CD14-positive monocyte (primary cell): ENCODE measurements at regions not wholly inside any gene's neighbourhood (a gene's known extent, or its start where the extent isn't known, plus 50 kb on each side); places are given as distances from the start of the nearest gene placed in this dataset.

ENCODE experiments used
- DNase-seq, 3 donors: peaks; one replicate each; pipeline ENCODE4 v3.0.0-alpha.2; 2011 to 2022
- H2AFZ ChIP-seq: 2 replicates; pipeline ENCODE4 v1.6.0; 2012; ENCODE audit warnings: mild to moderate bottlenecking, low read depth, low read length, inconsistent platforms; ENCODE audit not compliant: insufficient read depth, poor library complexity, severe bottlenecking
- H3K27ac ChIP-seq, 2 donors: 1 replicate in 1 of 2; 2 replicates in 1 of 2; pipeline ENCODE4 v1.5.1; 2012 to 2013; ENCODE audit warnings: low read length in 2 of 2, control low read depth in 1 of 2, inconsistent platforms in 1 of 2, low read depth in 1 of 2, mild to moderate bottlenecking in 1 of 2
- H3K27me3 ChIP-seq, 2 donors: one replicate each; pipeline versions ENCODE4 v1.6.0 to v1.6.1; 2011 to 2013; ENCODE audit warnings: low read length in 2 of 2; ENCODE audit not compliant: control insufficient read depth in 2 of 2, insufficient read depth in 2 of 2
- H3K36me3 ChIP-seq, 2 donors: replicated peaks in 1 of 2; 1 replicate in 1 of 2; 2 replicates in 1 of 2; pipeline versions ENCODE4 v1.5.1 to v1.6.1; 2012 to 2013; ENCODE audit warnings: low read length in 2 of 2, control low read depth in 1 of 2, inconsistent platforms in 1 of 2, mild to moderate bottlenecking in 1 of 2; ENCODE audit not compliant: insufficient read depth in 2 of 2, control insufficient read depth in 1 of 2
- H3K4me1 ChIP-seq, 2 donors: 1 replicate in 1 of 2; 2 replicates in 1 of 2; pipeline versions ENCODE4 v1.5.1 to v1.6.1; 2012 to 2013; ENCODE audit warnings: low read length in 2 of 2, control low read depth in 1 of 2, inconsistent platforms in 1 of 2, mild to moderate bottlenecking in 1 of 2, moderate library complexity in 1 of 2; ENCODE audit not compliant: insufficient read depth in 2 of 2, control insufficient read depth in 1 of 2
- H3K4me2 ChIP-seq: replicated peaks from 2 replicates; pipeline ENCODE3; 2012; ENCODE audit warnings: low read length, moderate library complexity, mild to moderate bottlenecking; ENCODE audit not compliant: poor library complexity, severe bottlenecking; ENCODE audit errors: extremely low read depth
- H3K4me3 ChIP-seq, 3 experiments: fragments of 200-600 bp in 1 of 3; sonication (generic) in 1 of 3; replicated peaks in 1 of 3; 1 replicate in 2 of 3; 2 replicates in 1 of 3; pipeline ENCODE4 v1.5.1; 2011 to 2013; ENCODE audit warnings: low read length in 3 of 3, mild to moderate bottlenecking in 3 of 3, control low read depth in 2 of 3, low read depth in 2 of 3, inconsistent platforms in 1 of 3, moderate library complexity in 1 of 3
- H3K79me2 ChIP-seq: 2 replicates; pipeline ENCODE4 v1.6.0; 2012; ENCODE audit warnings: mild to moderate bottlenecking, control low read depth, inconsistent platforms, low read length, moderate library complexity; ENCODE audit not compliant: insufficient read depth
- H3K9ac ChIP-seq: 2 replicates; pipeline ENCODE4 v1.6.0; 2017; ENCODE audit warnings: low read length, mild to moderate bottlenecking; ENCODE audit not compliant: insufficient read depth, poor library complexity, severe bottlenecking
- H3K9me3 ChIP-seq, 2 donors: replicated peaks in 1 of 2; 1 replicate in 1 of 2; 2 replicates in 1 of 2; pipeline versions ENCODE4 v1.5.1 to v1.6.1; 2012 to 2013; ENCODE audit warnings: low read length in 2 of 2, control low read depth in 1 of 2; ENCODE audit not compliant: control insufficient read depth in 1 of 2, insufficient read depth in 1 of 2
- H4K20me1 ChIP-seq: 2 replicates; pipeline ENCODE4 v1.6.0; 2012; ENCODE audit warnings: mild to moderate bottlenecking, low read length, control low read depth, moderate library complexity; ENCODE audit not compliant: insufficient read depth
- H3K27ac Mint-ChIP-seq, 7 donors: one replicate each; pipeline ENCODE4 v1.8.0; 2020; ENCODE audit warnings: mild to moderate bottlenecking in 7 of 7, mixed read lengths in 7 of 7, moderate library complexity in 6 of 7, inconsistent platforms in 2 of 7
- H3K27me3 Mint-ChIP-seq, 3 donors: one replicate each; pipeline ENCODE4 v1.8.0; 2021 to 2022; ENCODE audit warnings: low read depth in 3 of 3, mild to moderate bottlenecking in 3 of 3, mixed read lengths in 3 of 3, moderate library complexity in 3 of 3, inconsistent platforms in 1 of 3
- H3K36me3 Mint-ChIP-seq, 2 donors: one replicate each; pipeline ENCODE4 v1.8.0; 2020; ENCODE audit warnings: mixed read lengths in 2 of 2, inconsistent platforms in 1 of 2, mild to moderate bottlenecking in 1 of 2
- H3K4me1 Mint-ChIP-seq: one replicate; pipeline ENCODE4 v1.8.0; 2020; ENCODE audit warnings: mild to moderate bottlenecking, mixed read lengths
- H3K4me3 Mint-ChIP-seq, 2 donors: one replicate each; pipeline ENCODE4 v1.8.0; 2020; ENCODE audit warnings: mild to moderate bottlenecking in 2 of 2, mixed read lengths in 2 of 2, moderate library complexity in 1 of 2
- H3K9me3 Mint-ChIP-seq, 7 donors: one replicate each; pipeline ENCODE4 v1.8.0; 2020 to 2022; ENCODE audit warnings: mixed read lengths in 7 of 7, mild to moderate bottlenecking in 6 of 7, moderate library complexity in 6 of 7, inconsistent platforms in 2 of 7
- CTCF ChIP-seq: fragments of 200-600 bp; IDR thresholded peaks from one replicate; pipeline ENCODE4 v1.8.0; 2022; ENCODE audit warnings: antibody characterized with exemption, mild to moderate bottlenecking
- WGBS: methylation state at CpG from one replicate; pipeline ENCODE4 v1.1.5; 2013; ENCODE audit warnings: missing lambda C conversion rate; ENCODE audit not compliant: insufficient coverage; 5-methylcytosine and 5-hydroxymethylcytosine counted together
- intact Hi-C, 2 donors: fragments of 100-400 bp; cut with micrococcal nuclease; formaldehyde crosslinking; loops; one replicate each; pipeline versions ENCODE4 v1.15.0 to v1.15.1; 2023

GRCh38 chr17:74119965-74120364 is 83.5 kb upstream of the RPL38 start:
- Mint-ChIP-seq H3K36me3 (no peaks in the 10 kb centered on the region), H3K27ac (no peak overlapping the region), H3K9me3 (peaks cover 0 to 9% (median 3%) of the 10 kb centered on the region in 7 donors), H3K4me3 (no peak overlapping the region), H3K27me3 (peaks cover 9 to 22% (median 19%) of the 10 kb centered on the region in 3 donors), H3K4me1 (no peaks in the 10 kb centered on the region)
- no peak overlapping the region for H3K27ac ChIP-seq
- no peaks in the 10 kb centered on the region for H3K79me2 ChIP-seq
- no peaks in the 10 kb centered on the region for H3K27me3 ChIP-seq
- H2AFZ ChIP-seq = no peak overlapping the region
- no peaks in the 10 kb centered on the region for H3K9me3 ChIP-seq
- intact Hi-C loops = no loop called here
- WGBS = 100% methylated on average over 2 of the region's 4 CpGs
- no peaks in the 10 kb centered on the region for H3K4me1 ChIP-seq
- no peak overlapping the region for H3K9ac ChIP-seq
- H3K4me3 ChIP-seq = no peak overlapping the region
- TF ChIP-seq CTCF = no peak
- H3K4me2 ChIP-seq = no peak overlapping the region
- no peak for DNase-seq
- no peaks in the 10 kb centered on the region for H3K36me3 ChIP-seq
- H4K20me1 ChIP-seq = no peaks in the 10 kb centered on the region

GRCh38 chr17:74123350-74123749 is 80.1 kb upstream of the RPL38 start:
- Histone ChIP-seq H3K79me2 (no peaks in the 10 kb centered on the region), H3K27me3 (no peaks in the 10 kb centered on the region), H3K9me3 (no peaks in the 10 kb centered on the region), H3K9ac (no peak overlapping the region), H3K36me3 (no peaks in the 10 kb centered on the region), H2AFZ (no peak overlapping the region), H3K4me3 (no peak overlapping the region), H3K4me1 (no peaks in the 10 kb centered on the region), H3K4me2 (no peak overlapping the region), H3K27ac (no peak overlapping the region), H4K20me1 (no peaks in the 10 kb centered on the region)
- H3K9me3 Mint-ChIP-seq = peaks cover 0 to 9% (median 5%) of the 10 kb centered on the region in 7 donors
- H3K4me3 Mint-ChIP-seq = no peak overlapping the region
- H3K27me3 Mint-ChIP-seq = peaks cover 2 to 14% (median 12%) of the 10 kb centered on the region in 3 donors
- H3K4me1 Mint-ChIP-seq = no peaks in the 10 kb centered on the region
- intact Hi-C loops = no loop called here
- TF ChIP-seq CTCF = no peak
- no peak overlapping the region for H3K27ac Mint-ChIP-seq
- no peak for DNase-seq
- H3K36me3 Mint-ChIP-seq = no peaks in the 10 kb centered on the region
